Vagina (tissue), 2 donors: ENCODE measurements at regions not wholly inside any gene's neighbourhood (a gene's known extent, or its start where the extent isn't known, plus 50 kb on each side); places are given as distances from the start of the nearest gene placed in this dataset.

Source experiments
- DNase-seq, 2 donors: peaks; one replicate each; pipeline ENCODE4 v3.0.0-alpha.2; 2017; ENCODE audit errors: extremely low spot score in 2 of 2
- H3K27ac ChIP-seq: fragments of 200-600 bp; sonication (generic); one replicate; pipeline ENCODE4 v1.5.1; 2019
- H3K27me3 ChIP-seq: fragments of 200-600 bp; sonication (generic); one replicate; pipeline ENCODE4 v1.5.1; 2019
- H3K36me3 ChIP-seq, 2 donors: fragments of 200-600 bp; sonication (generic); one replicate each; pipeline ENCODE4 v1.5.1; 2017 to 2019
- H3K4me1 ChIP-seq: fragments of 200-600 bp; sonication (generic); one replicate; pipeline ENCODE4 v1.5.1; 2019
- H3K4me3 ChIP-seq, 2 donors: fragments of 200-600 bp; sonication (generic); 1 replicate in 1 of 2; 2 replicates in 1 of 2; pipeline ENCODE4 v1.5.1; 2016 to 2019
- H3K9me3 ChIP-seq: fragments of 200-600 bp; sonication (generic); one replicate; pipeline ENCODE4 v1.5.1; 2019
- CTCF ChIP-seq, 3 experiments: fragments of 450-650 bp in 2 of 3; fragments of 200-600 bp in 1 of 3; sonication (generic) in 1 of 3; IDR thresholded peaks; one replicate each; pipeline ENCODE4 v1.5.1; 2017 to 2019; ENCODE audit warnings: antibody characterized with exemption in 3 of 3, mild to moderate bottlenecking in 2 of 3, moderate library complexity in 2 of 3
- POLR2A ChIP-seq, 2 donors: fragments of 450-650 bp; IDR thresholded peaks; one replicate each; pipeline ENCODE4 v1.6.1; 2017; ENCODE audit warnings: antibody characterized with exemption in 2 of 2, mild to moderate bottlenecking in 2 of 2, moderate library complexity in 2 of 2
- POLR2AphosphoS5 ChIP-seq, 2 donors: sonication (generic); formaldehyde crosslinking; IDR thresholded peaks; one replicate each; pipeline ENCODE4 v1.9.0; 2017; ENCODE audit warnings: antibody characterized with exemption in 2 of 2, mild to moderate bottlenecking in 2 of 2, low read depth in 1 of 2; ENCODE audit not compliant: insufficient read depth in 1 of 2
- intact Hi-C: fragments of 100-400 bp; cut with DNase I; formaldehyde crosslinking; loops from one replicate; pipeline ENCODE4 v1.15.1; 2023

GRCh38 chr18:41758534-41758933 is 196.5 kb upstream of the PIK3C3 start:
- no peak for DNase-seq
- intact Hi-C loops = no loop called here
- Histone ChIP-seq H3K4me3 (no peak overlapping the region), H3K27me3 (no peaks in the 10 kb centered on the region), H3K4me1 (no peaks in the 10 kb centered on the region), H3K9me3 (no peaks in the 10 kb centered on the region), H3K36me3 (no peaks in the 10 kb centered on the region), H3K27ac (no peak overlapping the region)
- TF ChIP-seq POLR2A (IDR thresholded peaks at IDR 0.05) = no peak
- no peak for TF ChIP-seq CTCF (IDR thresholded peaks at IDR 0.05)
- no peak for TF ChIP-seq POLR2AphosphoS5 (IDR thresholded peaks at IDR 0.05; ENCODE audit: insufficient read depth in 1 of 2, low read depth in 1 of 2)

GRCh38 chr18:41756141-41756540 is 198.9 kb upstream of the PIK3C3 start:
- no peak for DNase-seq
- TF ChIP-seq POLR2A (IDR thresholded peaks at IDR 0.05) = no peak
- no peak for TF ChIP-seq CTCF (IDR thresholded peaks at IDR 0.05)
- no peak for TF ChIP-seq POLR2AphosphoS5 (IDR thresholded peaks at IDR 0.05; ENCODE audit: insufficient read depth in 1 of 2, low read depth in 1 of 2)
- H3K4me3 ChIP-seq = no peak overlapping the region
- no peaks in the 10 kb centered on the region for H3K27me3 ChIP-seq
- no peak overlapping the region for H3K27ac ChIP-seq
- H3K4me1 ChIP-seq = no peaks in the 10 kb centered on the region
- no peaks in the 10 kb centered on the region for H3K36me3 ChIP-seq
- no peaks in the 10 kb centered on the region for H3K9me3 ChIP-seq
- intact Hi-C loops = no loop called here

GRCh38 chr18:41754332-41754731 is 200.7 kb upstream of the PIK3C3 start:
- Histone ChIP-seq H3K27me3 (no peaks in the 10 kb centered on the region), H3K9me3 (no peaks in the 10 kb centered on the region), H3K27ac (no peak overlapping the region), H3K4me1 (no peaks in the 10 kb centered on the region), H3K36me3 (no peaks in the 10 kb centered on the region), H3K4me3 (no peak overlapping the region)
- TF ChIP-seq CTCF (IDR thresholded peaks at IDR 0.05) = no peak
- TF ChIP-seq POLR2AphosphoS5 (IDR thresholded peaks at IDR 0.05; ENCODE audit: insufficient read depth in 1 of 2, low read depth in 1 of 2) = no peak
- no peak for TF ChIP-seq POLR2A (IDR thresholded peaks at IDR 0.05)
- intact Hi-C loops = no loop called here
- no peak for DNase-seq

- H3K4me1 ChIP-seq = no peaks in the 10 kb centered on the region
- H3K27ac ChIP-seq = no peak overlapping the region
- no peaks in the 10 kb centered on the region for H3K27me3 ChIP-seq
- H3K4me3 ChIP-seq = no peak overlapping the region
- intact Hi-C loops = no loop called here
- no peaks in the 10 kb centered on the region for H3K36me3 ChIP-seq
- no peak for TF ChIP-seq CTCF (IDR thresholded peaks at IDR 0.05)
- TF ChIP-seq POLR2AphosphoS5 (IDR thresholded peaks at IDR 0.05; ENCODE audit: insufficient read depth in 1 of 2, low read depth in 1 of 2) = no peak
- no peak for TF ChIP-seq POLR2A (IDR thresholded peaks at IDR 0.05)
- no peak for DNase-seq
- H3K9me3 ChIP-seq = no peaks in the 10 kb centered on the region
These were observed 201.2 kb upstream of the PIK3C3 start for GRCh38 chr18:41753826-41754225.

GRCh38 chr18:41752826-41753225 is 202.2 kb upstream of the PIK3C3 start:
- TF ChIP-seq POLR2AphosphoS5 (IDR thresholded peaks at IDR 0.05; ENCODE audit: insufficient read depth in 1 of 2, low read depth in 1 of 2) (no peak), POLR2A (IDR thresholded peaks at IDR 0.05) (no peak), CTCF (IDR thresholded peaks at IDR 0.05) (no peak)
- DNase-seq = no peak
- no peaks in the 10 kb centered on the region for H3K4me1 ChIP-seq

More at GRCh38 chr18:41752826-41753225, 202.2 kb upstream of the PIK3C3 start:
- H3K4me3 ChIP-seq = no peak overlapping the region
- H3K27ac ChIP-seq = no peak overlapping the region
- H3K9me3 ChIP-seq = no peaks in the 10 kb centered on the region
- intact Hi-C loops = no loop called here
- no peaks in the 10 kb centered on the region for H3K27me3 ChIP-seq
- H3K36me3 ChIP-seq = no peaks in the 10 kb centered on the region
